ENCODE measurements at regions not wholly inside any gene's neighbourhood (a gene's known extent, or its start where the extent isn't known, plus 50 kb on each side); places are given as distances from the start of the nearest gene placed in this dataset.
"Not testable (repeated sequence)": the region's sequence is repeated elsewhere in the genome, so short reads cannot be mapped to it uniquely, and the experiment has no call there.

DNA sequence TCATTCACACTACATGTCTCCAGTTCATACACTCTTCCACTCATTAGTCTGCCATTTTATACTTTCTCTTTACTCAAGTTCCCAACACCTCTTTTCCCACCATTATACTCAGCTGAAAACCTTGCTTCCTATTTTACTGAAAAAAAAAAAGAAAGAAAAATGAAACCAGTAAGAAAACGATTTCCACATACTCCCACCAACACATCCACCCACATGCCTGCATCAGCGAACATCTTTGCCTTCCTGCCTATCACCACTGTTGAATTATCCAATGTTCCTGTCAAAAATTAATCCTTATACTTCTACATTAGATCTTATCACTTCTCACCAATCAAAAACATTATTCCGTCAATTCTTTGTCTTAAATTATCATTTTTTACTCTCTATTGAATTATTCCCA lies 188.1 kb upstream of the FAM241A start:
- no peak for DNase-seq (ENCODE audit: low read depth in 2 of 2)

DNA sequence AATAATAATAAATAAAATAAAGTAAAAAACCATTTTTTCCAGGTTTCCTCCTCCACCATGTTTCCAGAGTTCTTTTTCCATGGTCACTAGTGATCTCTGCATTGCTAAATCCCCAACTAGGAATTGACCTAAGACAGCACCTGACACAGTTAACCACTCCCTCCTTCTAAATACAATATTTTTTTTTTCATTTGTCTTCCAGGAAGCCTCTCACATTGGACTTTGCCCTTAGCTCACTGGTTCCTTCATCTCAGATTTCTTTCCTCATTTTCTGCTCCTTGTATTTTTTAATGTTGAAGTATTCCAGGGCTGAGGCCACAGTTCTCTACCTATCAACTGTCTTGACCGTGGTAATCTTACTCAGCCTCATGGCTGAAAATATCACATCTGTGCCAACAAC lies 187.3 kb upstream of the FAM241A start:
- DNase-seq (ENCODE audit: low read depth in 2 of 2): no peak

DNA sequence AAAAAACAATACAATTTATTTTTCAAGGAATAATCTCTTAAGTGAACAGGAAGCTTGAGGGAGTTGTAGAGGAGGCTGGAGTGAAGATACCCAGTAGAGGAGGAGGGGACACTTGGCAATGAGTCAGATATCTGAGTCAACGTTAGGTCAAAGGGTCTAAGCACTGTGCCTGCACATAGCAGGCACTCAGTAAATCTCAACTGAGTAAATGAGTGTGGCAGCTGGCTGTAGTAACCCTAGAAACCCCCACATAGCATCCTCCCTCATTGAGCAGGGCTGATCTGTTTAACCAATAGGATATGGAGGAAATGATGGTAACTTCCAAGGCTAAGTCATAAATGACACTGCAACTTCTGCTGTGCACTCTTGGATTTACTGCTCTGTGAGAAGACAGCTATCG lies 186.0 kb upstream of the FAM241A start:
- no peak for DNase-seq (ENCODE audit: low read depth in 2 of 2)

DNA sequence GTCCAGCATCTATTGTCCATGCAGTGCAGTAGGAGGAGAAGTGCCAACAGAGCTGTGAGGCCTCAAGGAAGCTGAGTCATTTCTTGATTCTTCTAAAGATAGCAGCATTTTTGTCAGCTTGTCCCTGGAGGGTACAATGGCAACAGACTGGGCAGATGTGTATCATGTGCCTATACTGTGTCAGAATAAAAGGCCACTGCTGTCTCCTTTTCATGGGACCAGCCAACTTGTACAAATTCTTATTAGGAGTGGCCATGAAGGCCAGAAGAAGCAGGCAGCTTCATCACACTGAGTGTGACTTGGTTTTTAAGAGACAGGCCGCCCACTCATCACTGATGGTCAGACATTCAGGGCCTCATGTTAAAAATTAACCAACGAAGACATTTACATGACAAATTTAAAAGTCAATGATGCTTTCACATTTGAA lies 185.0 kb upstream of the FAM241A start:
- DNase-seq (ENCODE audit: low read depth in 2 of 2): no peak

DNA sequence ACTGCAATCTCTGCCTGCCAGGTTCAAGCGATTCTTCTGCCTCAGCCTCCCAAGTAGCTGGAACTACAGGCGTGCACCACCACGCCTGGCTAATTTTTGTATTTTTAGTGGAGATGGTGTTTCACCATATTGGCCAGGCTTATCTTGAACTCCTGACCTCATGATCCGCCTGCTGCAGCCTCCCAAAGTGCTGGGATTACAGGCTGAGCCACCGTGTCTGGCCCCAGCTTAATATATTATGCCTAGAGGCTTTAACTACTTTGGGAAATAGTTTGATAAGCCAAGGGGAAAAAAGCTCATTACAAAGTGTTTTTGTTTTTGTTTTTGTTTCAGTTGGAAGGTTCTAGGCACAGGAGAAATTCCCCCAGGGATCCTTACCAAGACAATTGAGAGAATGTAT lies 184.2 kb upstream of the FAM241A start:
- not testable (repeated sequence) for DNase-seq (ENCODE audit: low read depth in 2 of 2)

DNA sequence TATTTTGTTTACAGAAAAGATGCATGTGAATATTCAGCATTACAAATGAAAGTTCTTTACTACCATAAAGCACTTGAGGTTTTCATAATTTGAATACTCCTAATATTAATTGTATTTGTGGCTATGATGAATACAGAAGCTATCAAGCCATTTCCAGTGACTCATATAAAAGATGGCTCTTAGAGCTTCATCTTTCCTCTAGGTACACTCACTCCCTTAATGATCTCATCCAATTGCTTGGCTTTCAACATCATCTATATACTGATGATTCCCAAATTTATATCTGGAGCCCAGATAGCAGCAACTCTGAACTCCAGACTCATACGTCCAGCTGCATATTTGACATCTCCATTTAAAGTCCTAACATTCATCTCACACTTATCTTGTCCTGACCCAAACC lies 183.4 kb upstream of the FAM241A start:
- no peak for DNase-seq (ENCODE audit: low read depth in 2 of 2)

DNA sequence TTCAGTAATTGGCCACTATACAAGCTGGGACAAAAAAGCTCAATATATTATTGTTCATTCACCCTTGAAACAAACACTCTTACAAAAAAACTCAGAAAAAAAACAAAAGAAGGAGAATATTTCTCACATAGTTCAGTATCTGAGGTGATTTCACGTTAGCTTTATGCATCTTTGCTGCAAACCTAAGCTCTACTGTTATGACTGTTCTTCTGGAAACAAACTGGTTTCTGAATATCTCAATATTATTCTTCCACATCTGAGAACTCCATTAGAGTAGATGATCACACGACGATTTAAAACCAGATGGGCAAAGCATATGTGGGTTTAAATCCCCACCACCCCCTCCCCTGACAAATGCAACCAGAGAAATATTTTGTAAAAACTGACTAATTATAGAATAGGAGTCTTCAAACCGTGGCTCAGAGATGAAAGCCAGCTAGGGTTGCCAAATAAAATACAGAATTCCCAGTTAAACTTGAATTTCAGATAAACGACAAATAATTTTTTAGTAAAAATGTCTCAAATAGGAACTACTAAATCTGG lies 182.0 kb upstream of the FAM241A start:
- no peak for DNase-seq (ENCODE audit: low read depth in 2 of 2)

DNA sequence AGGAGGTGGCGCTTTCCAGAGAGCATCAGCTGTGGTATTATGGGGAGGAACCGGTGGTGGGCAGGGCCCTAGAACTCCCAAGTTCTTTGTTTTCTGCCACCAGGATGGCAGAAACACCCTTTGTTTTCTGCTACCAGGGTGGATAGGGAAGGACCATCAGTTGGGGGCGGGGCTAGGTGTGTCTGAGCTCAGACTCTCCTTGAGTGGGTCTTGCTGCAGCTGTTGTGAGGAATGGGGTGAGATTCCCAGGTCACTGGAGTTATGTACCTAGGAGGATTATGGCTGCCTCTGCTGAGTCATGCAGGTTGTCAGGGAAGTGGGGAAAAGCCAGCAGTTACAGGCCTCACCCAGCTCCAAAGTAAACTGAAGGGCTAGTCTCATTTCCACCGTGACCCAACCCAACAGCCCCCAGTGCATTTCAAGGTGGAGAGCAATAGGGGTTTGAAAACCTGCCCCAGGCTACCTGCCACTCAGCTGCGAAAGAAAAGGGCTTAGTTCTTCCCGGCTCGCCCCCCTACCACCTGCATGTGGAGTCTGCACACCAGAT lies 167.8 kb upstream of the FAM241A start:
- no peak for DNase-seq (ENCODE audit: low read depth in 2 of 2)

DNA sequence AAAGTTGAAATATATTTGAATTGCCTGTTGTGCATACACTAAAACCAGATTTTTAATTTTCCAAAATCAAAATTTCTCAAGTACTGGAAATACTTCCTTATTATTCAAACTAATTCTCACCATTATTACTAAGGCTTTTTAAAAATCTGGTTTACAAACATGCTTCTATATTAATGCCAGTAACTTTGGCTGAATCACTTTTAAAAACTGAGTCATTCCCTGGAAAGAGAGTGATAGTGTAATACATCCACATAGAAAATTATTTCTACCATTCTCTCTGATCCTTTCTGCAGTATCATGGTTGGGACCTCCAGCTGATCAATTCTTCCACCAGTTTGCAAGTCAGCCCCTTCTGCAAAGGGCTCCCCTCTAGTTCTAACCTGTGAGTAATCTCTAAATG lies 165.3 kb upstream of the FAM241A start:
- no peak for DNase-seq (ENCODE audit: low read depth in 2 of 2)

DNA sequence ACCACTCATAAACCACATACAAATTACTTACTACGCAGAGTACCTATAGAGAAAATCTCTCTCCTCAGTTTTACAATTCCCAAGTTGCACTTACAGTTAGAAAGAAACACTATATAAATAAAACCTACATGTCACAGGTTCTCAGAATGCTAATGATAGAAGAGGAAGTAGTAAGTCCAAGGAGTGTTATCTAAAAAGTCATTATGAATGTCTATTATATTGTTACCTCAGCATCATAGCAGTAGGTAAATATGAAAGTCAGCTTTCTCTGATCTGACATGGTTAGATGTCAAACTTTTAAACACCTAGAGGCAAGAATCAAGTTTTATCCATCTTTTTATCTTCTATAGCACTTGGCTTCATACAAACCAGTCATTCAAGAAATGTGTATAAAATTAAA lies 163.2 kb upstream of the FAM241A start:
- no peak for DNase-seq (ENCODE audit: low read depth in 2 of 2)

DNA sequence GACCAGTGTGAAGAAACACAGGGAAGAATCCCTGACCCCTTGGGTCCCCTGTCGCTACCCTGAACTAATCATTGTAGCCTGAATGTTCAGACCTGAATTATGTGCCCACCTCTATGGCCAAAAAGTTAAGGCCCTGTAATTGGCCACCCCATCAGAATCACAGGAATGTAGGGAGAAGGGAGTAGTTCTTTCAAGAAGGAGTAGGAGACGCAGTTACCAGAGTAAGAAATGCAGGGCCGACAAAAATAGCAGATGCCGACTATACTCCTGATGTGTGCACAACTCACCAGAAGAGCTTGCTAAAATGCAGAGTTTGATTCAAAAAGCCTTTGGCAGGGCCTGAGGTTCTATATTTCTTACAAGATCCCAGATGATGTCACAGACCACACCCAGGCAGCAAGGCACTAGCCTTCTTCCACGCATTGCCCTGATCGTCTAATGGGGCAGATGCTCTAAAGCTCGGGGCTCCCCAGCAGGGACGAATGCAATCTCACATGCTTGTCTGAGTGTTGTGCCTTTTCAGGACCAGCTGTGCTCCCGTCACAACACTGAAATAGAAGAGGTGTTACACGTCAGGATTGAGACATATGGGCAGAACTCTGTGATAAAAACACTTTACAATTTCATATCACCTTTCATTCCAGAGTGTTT lies 161.0 kb upstream of the FAM241A start:
- no peak for DNase-seq (ENCODE audit: low read depth in 2 of 2)

DNA sequence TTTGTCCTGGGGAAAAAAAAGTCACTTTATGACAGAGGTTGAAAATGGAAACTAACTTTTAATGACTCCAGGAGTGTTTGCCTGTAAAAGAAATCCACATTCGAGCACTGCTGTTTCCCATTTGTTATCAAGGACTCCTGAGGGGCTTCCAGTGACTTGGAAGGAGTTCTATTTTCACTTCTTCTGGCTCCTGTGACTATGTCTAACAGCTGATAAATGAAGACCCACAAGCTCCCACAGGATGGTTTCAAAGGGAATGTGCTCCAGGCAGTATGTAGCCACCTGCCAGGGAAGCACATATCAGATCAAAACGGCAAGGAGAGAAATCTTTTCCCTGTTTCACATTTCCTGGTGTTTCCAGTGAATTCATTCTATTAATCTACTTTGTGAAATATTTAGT lies 159.8 kb upstream of the FAM241A start:
- DNase-seq (ENCODE audit: low read depth in 2 of 2): no peak

DNA sequence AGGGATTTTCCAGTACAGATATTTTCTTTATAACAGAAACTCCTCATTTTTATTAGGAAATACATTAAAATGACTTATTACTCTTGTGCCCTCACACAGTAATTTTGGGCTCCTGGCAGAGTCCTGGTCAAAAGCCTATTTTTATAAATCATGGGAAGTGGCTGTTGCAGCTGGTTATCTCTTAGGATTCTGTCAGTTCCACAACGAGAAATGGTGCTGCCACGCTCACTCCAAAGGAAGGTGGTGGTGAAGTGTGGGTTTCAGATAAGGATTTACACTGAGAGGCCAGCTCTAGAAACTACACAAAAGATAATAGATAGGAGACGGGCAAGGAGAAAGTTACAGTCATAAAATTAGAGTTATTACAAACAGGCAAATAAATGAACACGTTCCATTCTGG lies 159.2 kb upstream of the FAM241A start:
- no peak for DNase-seq (ENCODE audit: low read depth in 2 of 2)

DNA sequence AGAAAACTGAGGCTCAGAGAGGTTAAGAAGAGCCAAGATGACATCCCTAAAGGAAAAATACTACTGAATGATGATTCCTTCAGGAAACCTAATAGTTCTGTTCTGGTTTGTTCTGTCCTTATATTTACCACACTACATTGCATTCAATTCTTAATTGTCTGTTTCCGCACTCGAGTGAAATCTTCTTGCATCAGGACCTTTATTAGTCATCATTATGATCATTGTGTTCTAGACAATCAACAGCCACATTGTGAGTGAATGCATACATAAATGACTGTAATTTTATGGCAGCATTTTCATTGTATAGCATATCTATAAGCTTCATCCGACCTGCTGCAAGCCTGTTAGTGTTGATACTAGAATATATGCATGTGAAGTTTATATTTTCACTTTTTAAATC lies 156.7 kb upstream of the FAM241A start:
- no peak for DNase-seq (ENCODE audit: low read depth in 2 of 2)

DNA sequence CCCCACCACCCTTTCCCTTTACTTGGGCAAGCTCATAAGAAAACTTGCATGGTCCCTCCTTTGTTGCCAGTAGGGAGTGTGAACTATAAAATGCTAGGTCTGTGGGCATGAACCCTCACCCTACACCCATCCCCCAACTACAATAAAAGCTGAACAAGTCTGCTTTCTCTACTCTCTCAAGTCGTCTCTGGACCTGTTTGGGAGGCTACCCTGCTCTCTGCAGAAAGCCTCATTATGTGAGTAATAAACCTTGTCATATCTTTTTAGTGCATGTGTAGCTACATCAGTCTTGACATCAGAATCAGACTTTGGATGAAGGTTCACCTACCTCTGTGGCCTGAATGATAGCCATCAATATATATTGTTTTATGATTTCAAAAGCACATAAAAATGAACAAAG lies 155.4 kb upstream of the FAM241A start:
- no peak for DNase-seq (ENCODE audit: low read depth in 2 of 2)

DNA sequence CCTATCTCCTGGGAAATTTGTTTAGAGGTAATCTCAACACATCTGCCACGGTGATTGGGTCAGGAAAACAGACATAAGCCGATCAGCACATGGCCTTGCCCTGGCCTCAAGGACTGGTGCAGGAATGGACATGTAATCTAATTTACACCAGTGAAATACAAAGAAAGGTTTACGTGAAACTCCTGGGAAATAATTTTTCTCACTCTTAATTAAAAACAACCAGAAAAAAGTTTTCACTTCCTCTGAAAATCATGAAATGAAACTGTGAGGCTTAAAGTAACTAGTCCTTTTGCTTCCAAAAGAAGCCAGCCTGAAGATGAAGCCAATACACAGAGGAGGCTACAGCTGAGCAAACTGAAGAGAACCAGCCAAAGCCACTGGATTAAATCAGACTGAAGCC lies 154.1 kb upstream of the FAM241A start:
- no peak for DNase-seq (ENCODE audit: low read depth in 2 of 2)

DNA sequence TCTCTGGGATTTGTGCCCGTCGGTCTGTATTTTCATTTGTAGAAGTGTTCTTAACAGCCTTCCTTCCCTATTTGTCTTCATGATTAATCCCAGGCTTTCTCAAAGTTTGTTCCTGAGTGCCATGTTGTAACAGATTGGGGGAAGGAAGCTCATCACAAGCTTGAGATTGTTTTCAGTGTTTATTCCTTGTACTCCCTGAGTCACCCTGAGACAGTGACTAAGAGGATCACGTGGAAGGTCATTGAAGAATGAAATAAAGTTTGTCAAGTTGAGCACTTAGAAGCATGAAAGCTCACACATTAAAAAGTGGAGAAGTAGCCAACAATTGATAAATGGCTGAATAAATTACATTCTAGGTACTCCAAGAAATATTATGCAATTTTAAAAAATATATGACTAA lies 153.5 kb upstream of the FAM241A start:
- no peak for DNase-seq (ENCODE audit: low read depth in 2 of 2)

DNA sequence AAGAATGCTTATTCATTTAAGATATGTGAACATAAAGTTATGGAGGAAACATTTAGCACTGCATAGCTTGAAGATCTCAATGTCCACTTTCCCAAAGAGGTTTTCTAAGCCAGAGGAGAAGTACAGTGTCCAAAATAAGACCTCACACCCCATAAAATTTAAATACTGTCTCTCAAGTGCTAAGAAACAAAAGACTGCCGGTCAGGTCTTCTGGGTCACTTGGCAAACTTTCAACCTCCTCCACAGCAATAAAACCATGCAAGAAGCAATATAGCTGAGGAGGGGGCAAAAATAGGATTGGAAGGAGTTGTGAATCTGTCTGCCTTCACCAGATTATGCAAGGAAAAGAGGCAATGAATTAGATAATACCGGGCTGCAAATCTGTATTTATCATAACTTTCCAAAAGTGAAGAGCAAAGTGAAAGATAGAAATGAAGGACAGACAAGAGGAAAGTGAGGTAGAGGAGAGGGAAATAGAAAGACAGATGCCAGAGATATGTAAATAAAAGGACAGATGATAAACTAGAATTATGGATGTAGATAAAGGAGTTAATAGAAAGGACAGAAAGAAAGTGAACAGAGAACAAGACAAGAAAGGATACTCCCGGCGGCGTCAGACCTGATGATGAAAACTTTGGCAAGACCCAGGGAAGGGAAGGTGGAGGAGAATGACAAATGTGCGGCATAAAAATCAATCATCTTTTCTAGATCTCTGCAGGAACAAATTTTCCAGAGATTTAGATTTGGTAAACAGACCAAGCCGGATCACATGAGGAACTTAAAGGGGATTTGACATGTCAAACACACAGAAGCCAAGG lies 152.7 kb upstream of the FAM241A start:
- DNase-seq (ENCODE audit: low read depth in 2 of 2): no peak

DNA sequence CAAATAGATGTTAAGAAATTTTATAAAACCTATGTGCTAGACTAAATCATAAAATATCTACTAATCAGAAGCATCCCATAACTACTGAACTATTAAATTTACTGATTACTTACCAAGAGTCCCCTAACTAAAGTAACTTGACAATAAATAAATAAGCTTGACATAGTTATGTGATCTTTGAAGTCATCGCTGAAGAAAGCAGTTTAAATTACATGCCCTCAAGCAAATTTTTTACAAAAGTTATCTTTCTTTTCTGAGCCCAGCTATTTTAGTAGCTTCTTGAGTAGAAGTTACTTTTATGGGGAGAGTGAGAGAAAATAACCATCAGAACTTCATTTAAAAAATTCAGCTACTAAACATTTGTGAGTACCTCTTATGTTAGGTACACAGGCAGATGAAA lies 150.9 kb upstream of the FAM241A start:
- DNase-seq (ENCODE audit: low read depth in 2 of 2): no peak

DNA sequence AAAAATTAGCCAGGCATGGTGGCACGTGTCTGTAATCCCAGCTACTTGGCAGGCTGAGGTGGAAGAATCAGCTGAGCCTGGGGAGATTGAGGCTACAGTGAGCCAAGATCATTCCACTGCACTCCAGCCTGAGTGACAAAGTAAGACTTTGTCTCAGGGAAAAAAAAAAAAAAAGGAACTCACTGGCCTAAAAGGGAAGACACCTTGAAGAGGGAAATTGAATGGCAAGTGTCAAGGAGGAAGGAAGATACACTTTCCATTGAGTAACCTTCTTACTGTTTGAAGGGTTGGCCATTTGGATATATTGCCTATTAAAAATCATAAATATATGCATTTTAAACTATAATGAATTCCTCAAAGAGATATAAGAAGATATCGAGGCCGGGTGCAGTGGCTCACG lies 147.5 kb upstream of the FAM241A start:
- no peak for DNase-seq (ENCODE audit: low read depth in 2 of 2)

DNA sequence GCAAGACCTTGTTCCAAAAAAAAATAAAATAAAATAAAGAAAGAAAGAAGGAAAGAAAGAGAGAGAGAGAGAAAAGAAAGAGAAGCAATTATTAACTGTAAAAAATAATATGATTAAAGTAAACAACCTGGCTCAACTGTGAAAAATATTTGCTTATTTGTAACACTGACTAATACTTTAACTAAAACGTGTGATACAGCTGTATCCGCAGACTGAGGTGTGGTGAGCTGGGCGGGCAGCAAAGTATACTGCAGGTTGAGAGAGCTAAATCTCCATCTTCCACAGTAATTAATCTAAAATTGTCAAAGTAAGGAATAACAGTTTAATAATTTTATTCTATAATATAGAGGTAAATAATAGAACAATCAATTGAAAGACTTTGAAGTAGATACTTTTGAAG lies 145.5 kb upstream of the FAM241A start:
- DNase-seq (ENCODE audit: low read depth in 2 of 2): no peak

DNA sequence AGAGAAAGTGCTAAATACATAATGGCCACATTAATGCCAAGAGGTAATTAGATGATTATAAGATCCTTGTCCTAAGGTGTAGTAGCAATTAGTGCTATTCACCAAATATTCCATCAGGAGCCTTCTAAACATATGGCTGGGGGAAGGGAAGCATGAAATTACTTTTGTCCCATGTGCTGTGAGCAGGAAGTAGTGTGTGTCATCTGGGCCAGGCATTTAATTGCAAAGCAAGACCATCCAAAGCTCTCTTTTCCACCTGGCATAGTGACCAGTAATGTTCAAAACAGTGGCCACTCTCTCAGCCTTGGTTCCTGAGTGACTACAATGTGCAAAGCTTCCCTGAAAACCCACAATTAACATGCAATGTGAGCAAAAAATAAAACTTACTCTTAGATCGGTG lies 144.2 kb upstream of the FAM241A start:
- DNase-seq (ENCODE audit: low read depth in 2 of 2): no peak

DNA sequence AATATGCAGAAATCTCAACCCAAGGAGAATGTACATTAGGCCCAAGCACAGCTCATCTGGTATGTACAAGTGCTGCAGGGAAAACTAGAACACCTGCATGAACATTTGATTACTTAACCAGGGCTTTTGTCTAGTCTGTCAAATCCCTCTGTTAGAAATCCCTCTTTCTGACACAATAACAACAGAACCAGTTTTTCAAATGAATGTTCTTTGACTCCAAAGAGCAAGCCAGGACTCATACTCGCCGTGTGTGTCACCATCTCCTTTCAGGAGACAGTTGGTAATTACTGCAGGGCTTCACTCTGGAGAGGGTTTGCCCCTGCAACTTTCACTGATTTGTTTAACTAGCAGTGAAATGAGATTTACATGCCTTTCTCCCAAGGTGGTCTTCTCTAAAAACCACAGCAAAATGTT lies 143.0 kb upstream of the FAM241A start:
- DNase-seq (ENCODE audit: low read depth in 2 of 2): no peak
